NB4 (cell line): ENCODE measurements at regions not wholly inside any gene's neighbourhood (a gene's known extent, or its start where the extent isn't known, plus 50 kb on each side); places are given as distances from the start of the nearest gene placed in this dataset.

ENCODE experiments used
- POLR2A ChIP-seq: IDR thresholded peaks from 2 replicates; pipeline ENCODE4 v1.6.1; 2011; ENCODE audit warnings: mild to moderate bottlenecking; ENCODE audit not compliant: insufficient read length; ENCODE audit errors: extremely low read depth
- TF ChIP-seq, protein P1 (sequence below): IDR thresholded peaks from 2 replicates; pipeline ENCODE4 v1.6.1; 2011; ENCODE audit warnings: low read depth, low read length

DNA sequence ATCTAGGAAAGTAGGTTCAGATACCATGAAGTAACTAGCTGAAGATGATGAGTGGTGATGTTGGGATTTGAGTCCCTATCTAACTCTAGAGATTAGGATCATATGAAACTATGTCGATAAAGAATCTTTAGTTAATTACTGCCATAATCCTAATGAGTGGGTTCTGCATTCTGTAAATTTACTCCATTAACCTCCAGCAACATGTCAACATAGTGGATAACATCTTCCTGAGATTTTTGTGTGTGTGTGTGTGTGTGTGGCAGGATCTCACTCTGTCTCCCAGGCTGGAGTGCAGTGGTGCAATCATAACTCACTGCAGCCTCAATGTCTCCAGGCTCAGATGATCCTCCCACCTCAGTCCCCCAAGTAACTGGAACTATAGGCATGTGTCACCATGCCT is 272.9 kb upstream of the DPH6 start:
- TF ChIP-seq, protein P1, sequence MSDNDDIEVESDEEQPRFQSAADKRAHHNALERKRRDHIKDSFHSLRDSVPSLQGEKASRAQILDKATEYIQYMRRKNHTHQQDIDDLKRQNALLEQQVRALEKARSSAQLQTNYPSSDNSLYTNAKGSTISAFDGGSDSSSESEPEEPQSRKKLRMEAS = no peak
- TF ChIP-seq POLR2A = no peak
